Stomach (tissue), 4 donors: ENCODE measurements at regions not wholly inside any gene's neighbourhood (a gene's known extent, or its start where the extent isn't known, plus 50 kb on each side); places are given as distances from the start of the nearest gene placed in this dataset.

Experiments used
- POLR2A ChIP-seq, 4 donors: fragments of 450-650 bp; IDR thresholded peaks; one replicate each; pipeline ENCODE4 v1.6.1; 2016; ENCODE audit warnings: antibody characterized with exemption in 4 of 4, control low read depth in 2 of 4, mild to moderate bottlenecking in 1 of 4, moderate library complexity in 1 of 4
- POLR2AphosphoS5 ChIP-seq, 3 donors: sonication (generic); formaldehyde crosslinking; IDR thresholded peaks; one replicate each; pipeline ENCODE4 v1.6.1; 2016; ENCODE audit warnings: antibody characterized with exemption in 3 of 3
- TF ChIP-seq, protein P1 (sequence below), 7 experiments: fragments of 450-650 bp in 4 of 7; fragments of 200-600 bp in 3 of 7; sonication (generic) in 3 of 7; IDR thresholded peaks; one replicate each; pipeline ENCODE4 v1.5.1; 2016 to 2019; ENCODE audit warnings: antibody characterized with exemption in 7 of 7, control low read depth in 2 of 7, mild to moderate bottlenecking in 1 of 7

DNA sequence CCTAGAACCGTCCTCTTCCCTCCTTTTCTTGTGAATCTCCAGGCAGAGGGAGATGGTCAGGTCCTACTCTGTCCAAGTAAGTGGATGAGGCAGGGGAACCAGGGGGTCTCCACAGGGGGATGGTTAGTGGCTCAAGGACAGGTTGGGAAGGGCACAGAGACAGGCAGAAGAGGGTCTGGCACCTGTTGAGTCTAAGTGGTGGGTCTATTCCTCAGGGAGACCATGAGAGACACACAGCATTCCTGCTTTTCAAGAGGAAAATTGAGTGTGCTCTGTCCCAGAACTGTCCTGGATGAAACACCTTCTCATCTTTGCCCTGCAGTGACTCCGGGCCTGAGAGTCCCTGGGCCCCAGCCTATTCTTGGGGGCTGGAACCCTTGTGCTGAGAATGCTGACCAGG lies 184.8 kb upstream of the GALNT17 start:
- TF ChIP-seq, protein P1, sequence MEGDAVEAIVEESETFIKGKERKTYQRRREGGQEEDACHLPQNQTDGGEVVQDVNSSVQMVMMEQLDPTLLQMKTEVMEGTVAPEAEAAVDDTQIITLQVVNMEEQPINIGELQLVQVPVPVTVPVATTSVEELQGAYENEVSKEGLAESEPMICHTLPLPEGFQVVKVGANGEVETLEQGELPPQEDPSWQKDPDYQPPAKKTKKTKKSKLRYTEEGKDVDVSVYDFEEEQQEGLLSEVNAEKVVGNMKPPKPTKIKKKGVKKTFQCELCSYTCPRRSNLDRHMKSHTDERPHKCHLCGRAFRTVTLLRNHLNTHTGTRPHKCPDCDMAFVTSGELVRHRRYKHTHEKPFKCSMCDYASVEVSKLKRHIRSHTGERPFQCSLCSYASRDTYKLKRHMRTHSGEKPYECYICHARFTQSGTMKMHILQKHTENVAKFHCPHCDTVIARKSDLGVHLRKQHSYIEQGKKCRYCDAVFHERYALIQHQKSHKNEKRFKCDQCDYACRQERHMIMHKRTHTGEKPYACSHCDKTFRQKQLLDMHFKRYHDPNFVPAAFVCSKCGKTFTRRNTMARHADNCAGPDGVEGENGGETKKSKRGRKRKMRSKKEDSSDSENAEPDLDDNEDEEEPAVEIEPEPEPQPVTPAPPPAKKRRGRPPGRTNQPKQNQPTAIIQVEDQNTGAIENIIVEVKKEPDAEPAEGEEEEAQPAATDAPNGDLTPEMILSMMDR (IDR thresholded peaks at IDR 0.05): no peak
- TF ChIP-seq POLR2AphosphoS5 (IDR thresholded peaks at IDR 0.05) (no peak), POLR2A (IDR thresholded peaks at IDR 0.05) (no peak)
